Endodermal cell (in vitro differentiated cells): ENCODE measurements at regions not wholly inside any gene's neighbourhood (a gene's known extent, or its start where the extent isn't known, plus 50 kb on each side); places are given as distances from the start of the nearest gene placed in this dataset.
A peak's percentile ranks its signal among the peaks of the same experiment; 100 is the strongest.

Experiments used
- DNase-seq: peaks from one replicate; pipeline ENCODE4 v3.0.0-alpha.2; 2017
- H3K27ac ChIP-seq: 2 replicates; pipeline ENCODE4 v1.5.1; 2013; ENCODE audit warnings: mild to moderate bottlenecking, low read depth, low read length, moderate library complexity
- H3K27me3 ChIP-seq: 2 replicates; pipeline ENCODE4 v1.6.1; 2013; ENCODE audit warnings: mild to moderate bottlenecking, low read length, moderate library complexity; ENCODE audit not compliant: insufficient read depth, control insufficient read depth, poor library complexity, severe bottlenecking
- H3K36me3 ChIP-seq: 2 replicates; pipeline ENCODE4 v1.7.0; 2013; ENCODE audit warnings: mild to moderate bottlenecking, low read length, moderate library complexity; ENCODE audit not compliant: control insufficient read depth, insufficient read depth
- H3K4me1 ChIP-seq: one replicate; pipeline ENCODE4 v1.7.0; 2013; ENCODE audit warnings: low read length; ENCODE audit not compliant: control insufficient read depth, insufficient read depth
- H3K4me3 ChIP-seq: 2 replicates; pipeline ENCODE4 v1.5.1; 2013; ENCODE audit warnings: mild to moderate bottlenecking, low read length, moderate library complexity
- H3K9ac ChIP-seq: 2 replicates; pipeline ENCODE4 v1.6.1; 2013; ENCODE audit warnings: mild to moderate bottlenecking, low read length, moderate library complexity; ENCODE audit not compliant: poor library complexity, severe bottlenecking; ENCODE audit errors: extremely low read depth
- H3K9me3 ChIP-seq: 2 replicates; pipeline ENCODE4 v1.6.1; 2013; ENCODE audit warnings: mild to moderate bottlenecking, low read length, moderate library complexity; ENCODE audit not compliant: control insufficient read depth
- H3K27ac Mint-ChIP-seq: 2 replicates; pipeline ENCODE4 v1.8.0; 2020; ENCODE audit warnings: mixed read lengths
- H3K27me3 Mint-ChIP-seq: 2 replicates; pipeline ENCODE4 v1.8.0; 2021; ENCODE audit warnings: mild to moderate bottlenecking, mixed read lengths; ENCODE audit not compliant: insufficient read depth
- H3K36me3 Mint-ChIP-seq: 2 replicates; pipeline ENCODE4 v1.8.0; 2020; ENCODE audit warnings: low read depth, mixed read lengths
- H3K4me1 Mint-ChIP-seq: 2 replicates; pipeline ENCODE4 v1.8.0; 2020; ENCODE audit warnings: mixed read lengths
- H3K4me3 Mint-ChIP-seq: 2 replicates; pipeline ENCODE4 v1.8.0; 2020; ENCODE audit warnings: mild to moderate bottlenecking, moderate library complexity, mixed read lengths
- H3K9me3 Mint-ChIP-seq: 2 replicates; pipeline ENCODE4 v1.8.0; 2020; ENCODE audit warnings: mild to moderate bottlenecking, mixed read lengths
- WGBS, 2 experiments: methylation state at CpG; one replicate each; pipeline versions ENCODE4 v1.1.5 to v1.1.7; 2013; ENCODE audit warnings: missing lambda C conversion rate in 2 of 2, mixed read lengths in 1 of 2; ENCODE audit not compliant: insufficient coverage in 1 of 2, insufficient read length in 1 of 2; 5-methylcytosine and 5-hydroxymethylcytosine counted together
- TF ChIP-seq, protein P1 (sequence below): fragments of 200-600 bp; sonication (generic); conservative IDR thresholded peaks from 2 replicates; pipeline ENCODE4 v1.5.0; 2021; ENCODE audit warnings: antibody characterized with exemption, mild to moderate bottlenecking

DNA sequence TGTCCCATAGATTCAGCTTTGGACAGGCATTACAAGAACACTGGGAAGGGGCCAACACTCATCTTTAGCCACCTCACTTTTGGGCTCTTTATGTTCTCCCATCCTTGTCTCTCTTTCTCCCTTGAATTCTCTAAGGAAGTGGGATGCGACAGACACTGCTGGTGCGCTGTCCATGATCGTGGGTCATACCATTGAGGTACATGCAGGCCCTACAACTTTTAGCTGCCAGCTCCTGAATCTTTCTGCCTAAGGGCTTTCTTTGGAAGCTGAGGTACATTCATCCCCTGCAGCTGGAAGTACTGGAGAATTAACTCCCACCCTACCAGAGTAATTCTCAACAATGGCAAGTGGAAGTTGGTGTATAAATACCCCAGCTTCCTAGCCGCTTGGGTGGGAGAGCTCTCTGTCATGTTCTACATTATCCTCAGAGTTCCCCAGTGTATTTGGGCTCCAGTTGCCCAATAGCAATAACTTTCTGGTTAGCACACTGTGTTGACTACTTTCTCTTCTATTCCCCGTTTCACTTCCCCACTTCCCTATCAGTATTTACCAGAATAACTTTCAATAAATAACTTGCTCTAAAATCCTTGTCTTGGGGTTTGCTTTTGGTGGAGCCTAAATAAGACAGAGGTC lies 75.6 kb upstream of the ADRA1D start:
- H3K9me3 Mint-ChIP-seq, result peaks cover 3% of the 10 kb centered on the region
- H3K4me1 Mint-ChIP-seq, result no peaks in the 10 kb centered on the region
- no peak overlapping the region for H3K27ac Mint-ChIP-seq
- Histone ChIP-seq H3K9me3 (peaks cover 4% of the 10 kb centered on the region), H3K27me3 (no peaks in the 10 kb centered on the region), H3K9ac (no peak overlapping the region), H3K4me1 (no peaks in the 10 kb centered on the region), H3K27ac (no peak overlapping the region), H3K36me3 (no peaks in the 10 kb centered on the region), H3K4me3 (no peak overlapping the region)
- WGBS, 2 experiments, result 91 to 98% methylated on average over 5 of the region's 5 CpGs
- no peak overlapping the region for H3K4me3 Mint-ChIP-seq
- peaks cover 8% of the 10 kb centered on the region for H3K27me3 Mint-ChIP-seq
- TF ChIP-seq, protein P1, sequence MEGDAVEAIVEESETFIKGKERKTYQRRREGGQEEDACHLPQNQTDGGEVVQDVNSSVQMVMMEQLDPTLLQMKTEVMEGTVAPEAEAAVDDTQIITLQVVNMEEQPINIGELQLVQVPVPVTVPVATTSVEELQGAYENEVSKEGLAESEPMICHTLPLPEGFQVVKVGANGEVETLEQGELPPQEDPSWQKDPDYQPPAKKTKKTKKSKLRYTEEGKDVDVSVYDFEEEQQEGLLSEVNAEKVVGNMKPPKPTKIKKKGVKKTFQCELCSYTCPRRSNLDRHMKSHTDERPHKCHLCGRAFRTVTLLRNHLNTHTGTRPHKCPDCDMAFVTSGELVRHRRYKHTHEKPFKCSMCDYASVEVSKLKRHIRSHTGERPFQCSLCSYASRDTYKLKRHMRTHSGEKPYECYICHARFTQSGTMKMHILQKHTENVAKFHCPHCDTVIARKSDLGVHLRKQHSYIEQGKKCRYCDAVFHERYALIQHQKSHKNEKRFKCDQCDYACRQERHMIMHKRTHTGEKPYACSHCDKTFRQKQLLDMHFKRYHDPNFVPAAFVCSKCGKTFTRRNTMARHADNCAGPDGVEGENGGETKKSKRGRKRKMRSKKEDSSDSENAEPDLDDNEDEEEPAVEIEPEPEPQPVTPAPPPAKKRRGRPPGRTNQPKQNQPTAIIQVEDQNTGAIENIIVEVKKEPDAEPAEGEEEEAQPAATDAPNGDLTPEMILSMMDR, result no peak
- H3K36me3 Mint-ChIP-seq, result no peaks in the 10 kb centered on the region
- DNase-seq, result no peak

DNA sequence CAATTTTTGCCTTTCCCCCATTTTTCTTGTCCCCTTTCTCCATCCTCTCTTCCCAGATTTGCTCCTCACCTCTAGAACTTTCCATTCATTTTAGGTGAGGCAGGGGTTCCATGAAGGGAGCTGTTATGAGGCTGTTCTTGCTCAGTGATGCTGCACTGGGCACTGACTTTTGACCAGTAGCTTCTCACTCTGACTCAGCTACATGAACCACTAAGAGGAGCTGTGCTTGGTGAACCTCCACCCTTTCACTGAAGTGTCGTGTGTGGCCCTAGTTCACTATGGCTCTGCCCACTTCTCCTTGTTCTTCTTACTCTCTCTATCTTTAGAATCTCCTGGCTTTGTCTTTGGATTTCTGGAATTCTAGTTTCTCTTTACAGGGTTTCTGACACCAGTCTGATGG lies 73.4 kb upstream of the ADRA1D start:
- DNase-seq, result peak; percentile 17
- Mint-ChIP-seq H3K4me1 (no peaks in the 10 kb centered on the region), H3K27ac (no peak overlapping the region), H3K4me3 (no peak overlapping the region), H3K9me3 (peaks cover 3% of the 10 kb centered on the region), H3K27me3 (peaks cover 2% of the 10 kb centered on the region), H3K36me3 (no peaks in the 10 kb centered on the region)
- 75 to 88% methylated on average over 1 of the region's 1 CpG for WGBS, 2 experiments
- Histone ChIP-seq H3K36me3 (no peaks in the 10 kb centered on the region), H3K9ac (no peak overlapping the region), H3K4me3 (no peak overlapping the region), H3K4me1 (no peaks in the 10 kb centered on the region), H3K27me3 (no peaks in the 10 kb centered on the region), H3K9me3 (peaks cover 4% of the 10 kb centered on the region), H3K27ac (no peak overlapping the region)
- TF ChIP-seq, protein P1, result no peak

DNA sequence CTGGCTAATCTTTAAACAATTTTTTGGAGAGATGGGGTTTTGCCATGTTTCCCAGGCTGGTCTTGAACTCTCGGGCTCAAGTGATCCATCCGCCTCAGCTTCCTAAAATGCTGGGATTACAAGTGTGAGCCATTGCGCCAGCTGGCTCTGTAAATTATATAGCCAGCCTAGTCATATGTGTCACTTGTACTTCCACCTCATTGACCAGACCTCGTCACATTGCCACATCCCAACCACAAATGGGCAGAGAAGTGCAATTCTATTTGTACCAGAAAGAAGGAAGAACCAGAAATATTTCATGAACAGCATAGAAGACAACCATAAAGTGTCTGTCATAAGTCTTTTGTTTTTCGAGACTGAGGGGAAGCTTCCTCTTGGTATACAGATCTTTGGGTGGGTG lies 71.2 kb upstream of the ADRA1D start:
- Mint-ChIP-seq H3K4me3 (no peak overlapping the region), H3K36me3 (no peaks in the 10 kb centered on the region), H3K9me3 (peaks cover 2% of the 10 kb centered on the region), H3K4me1 (no peaks in the 10 kb centered on the region), H3K27me3 (peaks cover 2% of the 10 kb centered on the region), H3K27ac (no peak overlapping the region)
- no peak overlapping the region for H3K4me3 ChIP-seq
- DNase-seq, result no peak
- no peaks in the 10 kb centered on the region for H3K27me3 ChIP-seq
- H3K4me1 ChIP-seq, result no peaks in the 10 kb centered on the region
- WGBS, 2 experiments, result 92 to 100% methylated on average over 5 of the region's 5 CpGs
- H3K9me3 ChIP-seq, result no peaks in the 10 kb centered on the region
- H3K27ac ChIP-seq, result no peak overlapping the region
- no peak overlapping the region for H3K9ac ChIP-seq
- TF ChIP-seq, protein P1, result no peak
- H3K36me3 ChIP-seq, result no peaks in the 10 kb centered on the region
